A673 (cell line): ENCODE measurements at regions not wholly inside any gene's neighbourhood (a gene's known extent, or its start where the extent isn't known, plus 50 kb on each side); places are given as distances from the start of the nearest gene placed in this dataset.

Experiments
- BruUV-seq: library from RNA; stranded (reverse); fragments of 400-500 nt; replicated peaks from 2 replicates; lab custom pipeline; 2021; lab: Mats Ljungman, UMichigan
- CTCF ChIA-PET: fragments of 300-600 bp; sonication (Branson Sonifier 250); formaldehyde crosslinking; loops from one replicate; lab custom pipeline; 2022; ENCODE audit warnings: antibody characterized with exemption; lab: Charles Lee
- POLR2A ChIA-PET: fragments of 300-600 bp; sonication (Branson Sonifier 250); formaldehyde crosslinking; loops from one replicate; lab custom pipeline; 2022; ENCODE audit warnings: antibody characterized with exemption; ENCODE audit not compliant: low non-redundant PET; lab: Charles Lee
- DNase-seq: peaks from one replicate; pipeline ENCODE4 v3.0.0-alpha.2; 2015; ENCODE audit warnings: low spot score
- H3K27ac ChIP-seq: fragments of 200-600 bp; sonication (generic); 2 replicates; pipeline ENCODE4 v1.5.1; 2016; ENCODE audit warnings: mixed run types, low read depth, mild to moderate bottlenecking, mixed read lengths, antibody characterized with exemption, low read length; ENCODE audit not compliant: poor library complexity, severe bottlenecking
- H3K27me3 ChIP-seq: fragments of 200-600 bp; sonication (generic); replicated peaks from 2 replicates; pipeline ENCODE4 v1.6.1; 2017; ENCODE audit warnings: mixed run types, low read depth, mild to moderate bottlenecking, mixed read lengths, antibody characterized with exemption, low read length; ENCODE audit not compliant: insufficient read depth, poor library complexity
- H3K36me3 ChIP-seq: fragments of 200-600 bp; sonication (generic); 2 replicates; pipeline ENCODE4 v1.6.1; 2016; ENCODE audit warnings: mixed run types, mild to moderate bottlenecking, mixed read lengths, antibody characterized with exemption, low read length; ENCODE audit not compliant: insufficient read depth, poor library complexity, severe bottlenecking
- H3K4me1 ChIP-seq: fragments of 200-600 bp; sonication (generic); 2 replicates; pipeline ENCODE4 v1.6.1; 2017; ENCODE audit warnings: mixed run types, mild to moderate bottlenecking, mixed read lengths, antibody characterized with exemption, low read length; ENCODE audit not compliant: insufficient read depth, poor library complexity, severe bottlenecking
- H3K4me3 ChIP-seq: fragments of 200-600 bp; sonication (generic); 2 replicates; pipeline ENCODE4 v1.5.1; 2016; ENCODE audit warnings: low read depth, mixed run types, mild to moderate bottlenecking, mixed read lengths, low read length; ENCODE audit not compliant: poor library complexity, severe bottlenecking
- H3K9me3 ChIP-seq: fragments of 200-600 bp; sonication (generic); 2 replicates; pipeline ENCODE4 v1.6.1; 2016; ENCODE audit warnings: mixed run types, low read depth, mild to moderate bottlenecking, mixed read lengths, antibody characterized with exemption, low read length; ENCODE audit not compliant: poor library complexity, severe bottlenecking
- CTCF ChIP-seq: fragments of 300-800, 200-600 bp; sonication (generic); conservative IDR thresholded peaks from 2 replicates; pipeline ENCODE4 v1.5.1; 2017; ENCODE audit warnings: low read depth, mild to moderate bottlenecking, antibody characterized with exemption, low read length, moderate library complexity, mixed read lengths
- EZH2 ChIP-seq: fragments of 200-600 bp; sonication (generic); IDR thresholded peaks from 2 replicates; pipeline ENCODE4 v1.6.1; 2017; ENCODE audit warnings: borderline replicate concordance, low read depth, mild to moderate bottlenecking, mixed read lengths, antibody characterized with exemption, low read length; ENCODE audit not compliant: poor library complexity, severe bottlenecking
- intact Hi-C: fragments of 100-400 bp; cut with micrococcal nuclease; formaldehyde crosslinking; loops from one replicate; pipeline ENCODE4 v1.10.0; 2022; ENCODE audit not compliant: unreplicated experiment

GRCh38 chr14:99321955-99322730, 50.1 kb upstream of the BCL11B start:
- no peak for TF ChIP-seq CTCF
- TF ChIP-seq EZH2 = no peak
- intact Hi-C loops = no loop called here
- no peaks in the 10 kb centered on the region for H3K27me3 ChIP-seq
- no peaks in the 10 kb centered on the region for H3K36me3 ChIP-seq
- no peak overlapping the region for H3K4me3 ChIP-seq
- no peak overlapping the region for H3K27ac ChIP-seq
- CTCF ChIA-PET = no interaction called here
- no peaks in the 10 kb centered on the region for H3K4me1 ChIP-seq
- no peak for DNase-seq
- POLR2A ChIA-PET = no interaction called here
- no peaks in the 10 kb centered on the region for H3K9me3 ChIP-seq
- BruUV-seq = no TSS peak
